EH (cell line): ENCODE measurements at regions not wholly inside any gene's neighbourhood (a gene's known extent, or its start where the extent isn't known, plus 50 kb on each side); places are given as distances from the start of the nearest gene placed in this dataset.

ENCODE experiments used
- DNase-seq: peaks from one replicate; pipeline ENCODE4 v3.0.0-alpha.2; 2015; ENCODE audit warnings: low read depth

DNA sequence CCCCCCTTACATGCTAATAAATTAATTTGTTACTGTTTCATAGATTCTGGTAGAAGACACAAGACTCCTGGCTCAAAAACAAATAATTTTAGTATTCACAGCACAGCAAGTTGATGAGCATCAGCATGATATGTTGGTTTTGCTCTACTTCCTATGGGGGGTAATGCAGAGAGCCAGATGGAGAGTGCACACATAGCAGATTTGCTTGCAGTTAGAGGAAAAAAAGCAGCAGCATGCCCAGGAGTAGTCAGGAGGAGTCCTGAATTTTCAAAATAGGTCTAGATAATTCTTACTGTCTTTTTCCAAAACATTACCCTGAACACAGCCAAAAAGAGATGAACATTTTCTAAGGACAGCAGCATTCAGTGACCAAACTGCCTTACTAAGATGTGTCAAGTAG is 261.3 kb downstream of the COX7C start:
- DNase-seq: no peak

DNA sequence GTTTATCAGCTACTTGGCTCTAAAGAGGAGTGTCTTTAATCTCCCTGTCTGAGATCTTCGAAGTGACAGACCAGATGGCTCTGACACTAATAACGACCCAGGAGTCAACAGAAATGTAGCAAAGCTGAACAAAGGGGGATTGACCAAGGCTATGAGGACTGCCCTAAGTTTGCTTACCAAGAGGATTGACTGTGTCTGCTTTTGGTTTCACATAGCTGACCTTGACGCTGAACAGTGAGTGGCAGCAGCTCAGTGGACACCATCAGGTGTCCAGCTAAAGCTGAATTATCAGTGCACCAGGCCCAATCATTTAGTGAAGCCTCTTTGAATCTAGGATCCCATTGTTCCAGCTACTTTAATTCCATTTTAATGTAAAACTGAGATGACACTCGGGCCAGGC is 262.6 kb downstream of the COX7C start:
- no peak for DNase-seq

DNA sequence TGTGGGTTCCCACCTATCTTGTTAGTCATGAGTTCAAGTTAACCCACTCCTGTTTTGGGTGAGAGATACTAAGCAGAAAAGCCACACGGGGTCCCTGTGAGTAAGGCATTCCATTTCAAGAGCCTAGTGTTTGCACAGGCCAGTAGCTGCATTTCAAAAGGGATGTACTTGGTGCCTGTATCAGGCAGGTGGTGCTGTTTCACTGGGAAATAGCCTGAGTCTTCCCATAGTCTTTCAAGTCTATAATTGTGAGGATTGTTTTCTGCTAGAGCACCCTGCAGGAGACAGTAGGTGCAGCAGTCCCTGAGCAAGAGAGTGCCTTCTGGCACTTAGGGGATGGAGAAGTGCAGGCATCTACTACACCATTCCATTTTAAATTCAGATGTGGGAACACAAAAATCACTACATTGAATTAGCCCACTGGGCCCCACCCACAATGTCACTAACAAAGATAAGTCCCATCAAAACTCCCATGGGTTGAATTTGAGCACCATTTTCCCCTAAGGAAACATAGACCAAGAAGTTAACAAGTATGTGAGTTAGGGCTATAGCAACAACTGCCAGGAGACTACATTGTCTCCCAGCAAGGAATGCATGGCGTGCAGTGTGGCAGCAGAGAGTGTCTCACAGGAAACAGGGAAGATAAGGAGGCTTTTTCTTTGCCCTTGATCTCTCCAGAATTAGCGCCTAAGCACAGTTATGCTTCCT is 263.2 kb downstream of the COX7C start:
- DNase-seq: peak; percentile 91

DNA sequence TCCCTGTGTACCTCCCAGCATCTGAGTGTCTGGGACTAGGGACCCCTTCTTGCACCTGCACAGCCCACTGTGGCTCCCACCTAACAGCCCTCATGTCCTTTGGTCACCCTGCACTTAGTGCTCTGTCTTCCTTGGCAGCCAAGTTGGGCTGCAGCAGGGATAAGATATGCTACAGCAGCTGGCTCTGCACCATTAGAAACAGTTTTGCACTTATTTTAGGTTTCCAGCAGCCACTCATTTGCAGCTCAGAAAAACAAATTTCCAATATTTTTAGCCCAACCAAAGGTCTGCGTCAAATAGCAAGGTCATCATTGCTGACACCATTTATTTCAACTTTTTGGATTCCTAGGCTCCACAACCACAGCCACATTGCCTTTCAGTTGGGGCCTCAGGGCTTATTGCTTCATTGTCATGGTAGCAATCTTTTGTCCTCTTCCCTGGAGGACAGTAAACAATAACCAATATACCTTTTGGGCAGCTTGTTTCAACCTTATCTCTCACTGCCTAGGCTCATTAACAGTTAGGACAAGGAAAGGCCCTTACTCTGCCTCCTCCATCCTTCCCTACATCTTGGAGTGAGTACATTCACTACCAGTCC is 263.9 kb downstream of the COX7C start:
- no peak for DNase-seq

GRCh38 chr5:86884608-86885007 is 266.9 kb downstream of the COX7C start:
- DNase-seq: no peak

DNA sequence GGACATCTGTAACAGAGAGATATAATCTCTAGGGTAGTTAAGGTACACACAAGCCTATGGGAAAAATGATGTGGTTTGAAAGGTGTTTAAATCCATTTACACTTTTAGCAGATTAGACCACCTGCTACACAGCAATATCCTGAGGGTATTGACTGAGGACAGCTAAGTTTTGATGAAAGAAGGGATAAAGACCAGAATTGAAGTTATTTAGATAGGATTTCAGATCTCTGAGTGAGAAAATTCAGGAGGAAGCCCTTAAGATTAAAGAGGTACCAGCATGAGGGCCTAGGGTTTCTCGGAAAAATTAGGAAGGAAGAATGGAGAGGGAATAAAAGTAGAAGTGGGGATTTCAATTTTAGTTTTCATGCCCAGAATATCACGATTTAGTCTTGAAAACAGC is 267.3 kb downstream of the COX7C start:
- no peak for DNase-seq

- no peak for DNase-seq
Measured at GRCh38 chr5:86885489-86886230, 267.9 kb downstream of the COX7C start.

- no peak for DNase-seq
Measured at GRCh38 chr5:86890375-86890774, 272.6 kb downstream of the COX7C start.

GRCh38 chr5:86894056-86894455 is 276.3 kb downstream of the COX7C start:
- peak; percentile 61 for DNase-seq

GRCh38 chr5:86896916-86897315 is 279.2 kb downstream of the COX7C start:
- DNase-seq: no peak

DNA sequence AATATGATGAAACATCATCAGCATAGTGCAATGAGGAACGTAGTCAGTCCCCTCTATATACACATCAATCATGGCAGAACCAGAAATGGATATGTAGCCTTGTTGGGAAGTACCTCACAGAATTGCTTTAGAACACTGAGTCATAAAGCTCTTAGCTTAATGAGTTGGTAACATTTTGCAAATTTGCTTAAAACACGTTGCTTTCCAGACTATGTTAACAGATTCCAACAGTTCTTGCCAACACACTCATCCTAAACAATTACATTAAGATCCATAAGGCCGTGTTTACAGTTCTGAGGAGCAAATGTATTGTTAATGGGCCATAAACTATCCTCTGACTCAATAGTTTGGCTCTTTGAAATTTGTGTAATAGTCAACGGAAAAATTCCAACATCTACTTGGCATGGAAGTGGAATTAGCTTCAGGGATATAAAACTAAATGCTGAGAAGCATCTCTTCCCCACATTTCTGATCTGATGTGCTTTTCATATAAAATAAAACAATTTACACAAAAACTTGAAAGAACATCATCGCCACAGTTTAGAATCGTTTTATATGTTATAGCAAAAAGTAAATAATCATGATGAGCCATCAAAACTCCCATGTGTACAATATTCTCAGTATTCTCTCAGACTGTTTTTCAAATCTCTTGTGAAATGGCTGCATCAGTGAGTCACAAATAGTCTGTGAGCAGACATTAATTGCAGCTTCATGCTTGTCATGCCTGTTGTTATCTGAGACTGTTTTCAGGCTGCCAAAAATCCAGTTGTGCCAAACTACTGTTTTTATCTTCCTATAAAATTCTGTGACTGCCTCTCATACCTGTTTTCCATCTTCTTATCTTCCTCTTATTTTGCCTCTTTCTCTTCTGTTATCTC is 291.9 kb downstream of the COX7C start:
- DNase-seq: peak; percentile 95

DNA sequence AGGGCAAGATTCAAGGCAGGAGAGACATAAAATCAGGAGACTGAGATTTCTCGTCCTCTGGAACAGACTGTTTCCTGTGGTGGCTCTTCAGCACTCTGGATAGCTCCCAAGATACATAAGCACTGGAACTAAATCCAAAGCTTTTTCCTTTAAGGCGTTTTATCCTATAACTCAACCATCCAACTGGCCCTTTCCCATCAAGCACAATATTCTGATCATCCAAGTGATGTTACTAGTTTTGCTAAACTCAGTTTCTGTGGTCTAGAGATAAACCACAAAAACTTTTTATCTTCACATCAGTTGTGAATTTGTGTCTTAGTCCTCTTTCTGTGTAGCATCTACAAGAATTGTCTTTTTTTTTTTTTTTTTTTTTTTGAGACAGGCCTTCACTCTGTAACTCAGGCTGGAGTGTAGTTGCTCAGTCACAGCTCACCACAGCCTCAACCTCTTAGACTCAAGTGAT is 299.4 kb downstream of the COX7C start:
- peak; percentile 75 for DNase-seq

DNA sequence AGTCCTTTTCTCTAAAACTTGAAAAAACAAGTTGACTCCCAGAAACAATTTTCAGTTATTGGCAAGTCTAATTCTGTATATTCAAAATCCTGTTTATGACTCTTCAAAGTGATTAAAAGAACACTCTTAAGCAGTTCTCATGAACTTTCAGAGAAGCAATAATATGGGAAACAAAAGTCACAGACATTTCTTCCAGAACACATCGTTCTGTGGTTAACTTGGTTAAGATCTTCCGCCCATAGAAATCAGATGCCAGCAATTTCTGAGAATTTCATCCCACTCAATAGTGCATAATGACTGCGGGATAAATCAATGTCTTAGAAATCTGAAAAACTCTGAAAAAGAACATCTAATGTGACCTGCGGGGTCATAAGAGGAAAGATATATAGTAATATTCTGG is 300.5 kb downstream of the COX7C start:
- DNase-seq: no peak

DNA sequence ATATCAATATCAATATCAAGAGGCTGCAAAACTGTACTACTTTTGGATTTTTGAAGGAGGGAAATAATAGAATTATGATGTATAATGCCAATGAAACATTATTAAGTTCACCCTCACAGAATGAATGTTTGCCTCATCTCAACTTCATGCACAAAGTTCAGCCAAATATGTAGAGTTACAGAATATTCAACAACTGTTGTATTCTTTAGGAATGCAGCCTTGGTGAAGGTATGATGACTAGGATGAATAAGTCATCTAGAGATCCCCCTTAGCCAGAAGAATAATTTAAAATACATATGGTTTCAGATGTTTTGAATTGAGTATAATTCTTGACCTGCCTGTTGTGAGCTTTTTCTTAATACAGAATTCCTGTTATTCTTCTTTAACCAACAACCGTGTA is 308.3 kb downstream of the COX7C start:
- DNase-seq: no peak

DNA sequence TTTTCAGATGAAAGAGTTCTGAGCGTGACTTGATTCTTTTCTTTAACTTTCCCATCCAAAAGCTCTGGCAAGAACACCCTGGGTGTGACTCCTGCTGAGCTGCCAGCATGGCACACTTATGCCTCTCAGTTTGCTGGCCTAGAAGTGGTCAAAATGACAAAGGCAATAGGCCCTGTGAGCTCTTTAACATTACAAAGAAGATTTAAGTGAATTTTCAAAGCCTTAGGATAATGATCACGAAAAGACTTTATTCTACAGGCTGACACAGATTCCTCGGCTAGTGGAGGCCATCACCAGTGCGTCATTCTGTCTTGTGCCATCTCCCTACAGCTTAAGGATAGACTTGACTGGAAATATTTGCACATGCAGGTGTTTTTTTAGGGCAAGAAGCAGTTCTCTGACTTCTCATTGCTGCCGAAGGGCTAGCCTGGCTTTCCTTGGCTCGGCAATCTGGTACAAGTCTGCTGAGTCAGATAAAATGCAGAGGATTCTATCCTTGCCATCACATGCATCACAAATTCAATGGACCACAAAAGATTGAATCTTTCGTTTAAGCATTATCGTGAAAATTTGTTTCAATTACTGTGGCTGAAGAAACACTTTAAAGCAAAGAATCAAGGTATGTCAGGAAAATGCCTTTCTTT is 311.5 kb downstream of the COX7C start:
- DNase-seq: no peak

DNA sequence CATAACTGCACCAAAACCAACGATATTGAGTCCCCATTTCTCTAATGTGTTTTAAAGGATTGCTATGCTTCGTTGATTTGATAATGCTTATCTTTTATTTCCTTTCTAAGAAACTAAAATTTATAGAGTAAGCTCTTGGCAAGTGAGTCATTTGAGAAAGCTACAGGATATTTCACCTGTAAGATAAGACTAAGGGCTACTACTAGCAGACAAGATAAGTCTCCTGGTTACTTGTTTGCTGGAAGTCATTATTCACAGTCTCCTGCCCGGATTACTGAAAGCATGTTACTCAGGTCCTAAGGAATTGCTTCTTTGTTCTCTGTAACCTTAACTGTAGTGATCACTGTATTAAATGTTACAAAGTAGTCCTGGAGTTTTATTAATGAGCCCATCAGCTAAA is 315.9 kb upstream of the RASA1 start:
- no peak for DNase-seq

DNA sequence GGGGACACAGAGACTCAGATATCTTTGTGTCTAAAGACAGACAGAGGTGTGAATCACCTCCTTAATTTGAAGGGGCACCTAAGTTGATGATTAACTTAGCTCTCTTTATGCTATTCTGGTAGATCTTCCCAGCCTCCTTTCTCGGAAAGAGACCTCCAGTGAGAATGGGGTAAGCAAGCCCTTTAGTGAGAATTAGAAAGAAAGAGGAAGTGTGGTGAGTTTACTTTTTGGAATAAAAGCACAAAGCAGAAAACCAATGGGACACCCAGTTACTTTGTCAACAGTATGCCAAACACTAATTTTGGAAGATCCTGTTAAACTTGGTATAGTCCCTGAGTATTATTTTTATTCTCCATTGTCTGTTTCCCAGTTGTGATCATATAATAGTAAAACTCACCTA is 302.8 kb upstream of the RASA1 start:
- DNase-seq: no peak

- peak; percentile 70 for DNase-seq
Measured at GRCh38 chr5:86968301-86968753, 299.4 kb upstream of the RASA1 start.

DNA sequence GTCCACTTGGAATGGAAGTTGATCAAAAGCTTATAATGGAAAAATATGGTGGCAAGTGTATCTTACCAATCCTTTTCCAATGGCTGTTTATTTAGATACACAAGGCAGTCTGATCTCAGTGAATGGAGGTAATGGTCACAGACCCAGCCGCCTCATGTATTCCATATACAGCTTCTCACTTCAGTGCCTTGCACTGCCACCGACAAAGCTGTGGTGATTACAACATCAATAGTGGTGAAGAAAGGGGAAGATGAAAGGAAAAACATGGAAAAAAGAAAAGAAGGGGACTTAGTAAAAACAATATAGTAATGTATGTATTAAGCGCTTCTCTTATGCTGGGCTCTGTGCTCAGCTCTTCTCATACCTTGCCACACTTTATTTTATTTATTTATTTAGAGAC is 297.3 kb upstream of the RASA1 start:
- DNase-seq: no peak

DNA sequence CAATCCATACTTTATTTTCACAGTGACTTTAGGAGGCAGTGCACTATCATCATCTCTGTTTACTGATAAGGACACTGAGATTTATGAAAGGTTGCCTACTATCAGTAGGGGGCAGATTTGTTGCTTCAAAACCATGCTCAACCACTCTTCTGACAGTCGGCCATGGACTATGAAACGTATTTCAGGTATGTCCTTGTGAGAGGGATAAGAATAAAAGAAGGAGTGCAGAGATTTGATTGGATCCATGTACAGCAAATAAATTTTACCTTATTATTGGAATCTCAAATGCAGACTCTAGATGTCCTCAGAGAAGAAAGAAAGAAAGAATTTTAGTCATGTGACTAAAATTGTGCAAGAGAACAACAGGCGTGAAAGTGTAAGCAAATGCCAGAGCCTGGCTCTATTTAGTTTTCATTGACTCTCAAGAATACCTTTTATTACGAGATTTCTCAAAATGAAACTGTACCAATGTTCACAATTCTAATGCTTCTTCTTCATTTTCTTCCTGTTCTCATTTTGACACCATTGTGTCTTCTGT is 296.6 kb upstream of the RASA1 start:
- peak; percentile 47 for DNase-seq

GRCh38 chr5:86974955-86975354 is 292.7 kb upstream of the RASA1 start:
- no peak for DNase-seq
